Parathyroid adenoma (tissue), 2 donors: ENCODE measurements at regions not wholly inside any gene's neighbourhood (a gene's known extent, or its start where the extent isn't known, plus 50 kb on each side); places are given as distances from the start of the nearest gene placed in this dataset.

ENCODE experiments used
- H2AFZ ChIP-seq: fragments of 300-600 bp; sonication (generic); one replicate; pipeline ENCODE4 v1.7.0; 2017; ENCODE audit warnings: antibody characterized with exemption, mild to moderate bottlenecking
- H3K27ac ChIP-seq: fragments of 300-600 bp; sonication (generic); one replicate; pipeline ENCODE4 v1.7.0; 2017
- H3K27me3 ChIP-seq: fragments of 300-600 bp; sonication (generic); one replicate; pipeline ENCODE4 v1.7.0; 2017; ENCODE audit warnings: low read length; ENCODE audit not compliant: control insufficient read depth, insufficient read depth
- H3K36me3 ChIP-seq: fragments of 300-600 bp; sonication (generic); one replicate; pipeline ENCODE4 v1.7.0; 2017; ENCODE audit warnings: low read length; ENCODE audit not compliant: control insufficient read depth, insufficient read depth
- H3K4me1 ChIP-seq: fragments of 300-600 bp; sonication (generic); one replicate; pipeline ENCODE4 v1.7.0; 2017; ENCODE audit warnings: control low read depth
- H3K4me2 ChIP-seq: fragments of 300-600 bp; sonication (generic); one replicate; pipeline ENCODE4 v1.7.0; 2017; ENCODE audit warnings: low read length
- H3K4me3 ChIP-seq: fragments of 300-600 bp; sonication (generic); one replicate; pipeline ENCODE4 v1.7.0; 2017; ENCODE audit warnings: low read depth, low read length
- H3K79me2 ChIP-seq: fragments of 300-600 bp; sonication (generic); one replicate; pipeline ENCODE4 v1.7.0; 2017; ENCODE audit warnings: control low read depth
- H3K9ac ChIP-seq: fragments of 300-600 bp; sonication (generic); one replicate; pipeline ENCODE4 v1.7.0; 2017; ENCODE audit warnings: mild to moderate bottlenecking
- H3K9me3 ChIP-seq: fragments of 300-600 bp; sonication (generic); one replicate; pipeline ENCODE4 v1.7.0; 2017; ENCODE audit warnings: low read length; ENCODE audit not compliant: control insufficient read depth
- CTCF ChIP-seq: fragments of 300-600 bp; sonication (generic); IDR thresholded peaks from one replicate; pipeline ENCODE4 v1.7.0; 2017; ENCODE audit warnings: antibody characterized with exemption, mild to moderate bottlenecking
- donor health status: primary hyperparathyroidism.

- Histone ChIP-seq H3K4me3 (no peak overlapping the region), H3K9ac (no peak overlapping the region), H3K4me2 (no peak overlapping the region), H3K27ac (no peak overlapping the region), H3K27me3 (no peaks in the 10 kb centered on the region), H3K4me1 (no peaks in the 10 kb centered on the region), H3K9me3 (no peaks in the 10 kb centered on the region), H3K36me3 (no peaks in the 10 kb centered on the region), H2AFZ (no peak overlapping the region), H3K79me2 (no peaks in the 10 kb centered on the region)
- TF ChIP-seq CTCF, result no peak
Observed at GRCh38 chr6:45818655-45819054, 197.0 kb downstream of the CLIC5 start.

GRCh38 chr6:45816674-45817297 is 198.9 kb downstream of the CLIC5 start:
- Histone ChIP-seq H3K36me3 (no peaks in the 10 kb centered on the region), H2AFZ (no peak overlapping the region), H3K27me3 (no peaks in the 10 kb centered on the region), H3K9ac (no peak overlapping the region), H3K4me3 (no peak overlapping the region), H3K4me2 (no peak overlapping the region), H3K27ac (no peak overlapping the region), H3K4me1 (no peaks in the 10 kb centered on the region), H3K9me3 (no peaks in the 10 kb centered on the region), H3K79me2 (no peaks in the 10 kb centered on the region)
- TF ChIP-seq CTCF, result no peak

DNA sequence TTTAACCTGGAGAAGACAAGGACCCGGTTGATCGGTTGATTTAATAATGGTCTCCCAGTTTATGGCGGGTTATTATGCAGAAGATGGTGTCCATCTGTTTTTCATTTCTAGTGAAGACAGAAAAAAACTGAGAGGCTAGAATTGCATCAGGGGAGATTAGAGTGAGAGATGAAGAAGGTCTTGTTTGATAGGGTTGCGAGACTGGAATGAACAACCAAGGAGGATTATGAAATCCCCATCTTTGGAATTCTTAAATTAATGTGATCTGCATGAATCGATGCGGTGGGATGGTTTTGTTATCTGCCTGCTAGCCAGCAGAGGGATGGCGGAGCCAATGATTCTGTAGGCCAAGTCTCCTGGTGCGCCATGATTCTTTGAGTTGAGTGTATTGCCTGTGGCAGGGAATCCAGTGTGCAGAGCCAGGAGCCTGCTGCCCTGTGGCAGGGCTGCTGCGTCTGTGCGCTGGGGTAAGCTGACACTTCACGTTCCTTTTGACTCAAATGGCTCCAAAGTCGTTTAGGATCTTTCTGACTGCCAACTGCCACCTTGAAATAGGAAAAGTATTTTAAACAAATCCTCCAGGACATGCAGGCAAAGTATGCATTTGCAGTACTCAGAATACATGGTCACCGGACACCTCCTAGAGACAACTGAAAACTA is 200.1 kb downstream of the CLIC5 start:
- no peaks in the 10 kb centered on the region for H3K4me1 ChIP-seq
- H3K9me3 ChIP-seq, result no peaks in the 10 kb centered on the region
- H3K4me3 ChIP-seq, result no peak overlapping the region
- no peak overlapping the region for H2AFZ ChIP-seq
- no peak overlapping the region for H3K9ac ChIP-seq
- no peaks in the 10 kb centered on the region for H3K79me2 ChIP-seq
- H3K27ac ChIP-seq, result no peak overlapping the region
- no peaks in the 10 kb centered on the region for H3K27me3 ChIP-seq
- no peak overlapping the region for H3K4me2 ChIP-seq
- TF ChIP-seq CTCF, result no peak
- H3K36me3 ChIP-seq, result no peaks in the 10 kb centered on the region

DNA sequence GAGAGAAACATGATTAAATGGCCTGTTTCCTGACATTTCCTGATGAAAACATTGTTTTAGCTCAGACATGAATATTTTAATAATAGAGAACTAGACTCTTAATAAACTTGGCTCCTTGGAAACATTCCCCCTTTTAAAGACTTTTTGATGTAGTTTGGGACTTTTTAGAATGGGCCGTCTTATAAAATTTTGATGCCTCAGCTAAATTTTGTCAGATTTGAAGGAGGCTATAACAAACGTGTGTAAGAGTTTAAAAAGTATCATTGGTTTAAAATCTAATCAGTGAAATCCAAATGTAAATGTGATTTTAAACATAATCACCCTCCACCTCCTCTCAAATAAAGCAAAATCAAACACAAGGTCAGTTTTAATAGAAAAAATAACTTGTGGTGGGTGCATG is 200.9 kb downstream of the CLIC5 start:
- Histone ChIP-seq H3K27me3 (no peaks in the 10 kb centered on the region), H3K4me3 (no peak overlapping the region), H3K4me1 (no peaks in the 10 kb centered on the region), H3K79me2 (no peaks in the 10 kb centered on the region), H3K9me3 (no peaks in the 10 kb centered on the region), H2AFZ (no peak overlapping the region), H3K27ac (no peak overlapping the region), H3K4me2 (no peak overlapping the region), H3K9ac (no peak overlapping the region), H3K36me3 (no peaks in the 10 kb centered on the region)
- no peak for TF ChIP-seq CTCF

DNA sequence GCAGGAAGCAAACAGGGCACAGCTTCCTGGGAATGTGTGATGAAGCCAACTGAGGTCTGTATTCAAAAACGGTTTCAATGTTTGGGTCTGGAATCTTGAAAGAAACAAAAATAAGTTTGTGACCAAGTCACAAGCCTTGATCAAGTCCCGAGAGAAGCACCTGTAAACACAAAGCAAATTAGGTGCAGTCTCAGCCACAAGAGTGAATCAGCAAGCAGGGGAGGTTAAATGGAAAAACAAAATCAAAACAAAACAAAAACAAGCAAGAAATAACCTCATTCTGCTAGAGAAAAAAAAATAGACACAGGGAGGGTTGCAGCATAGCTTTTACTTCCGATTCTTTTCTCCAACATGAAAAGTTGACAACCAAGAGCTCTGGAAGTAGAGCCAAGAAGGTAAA is 201.7 kb downstream of the CLIC5 start:
- H3K27me3 ChIP-seq, result no peaks in the 10 kb centered on the region
- no peak overlapping the region for H2AFZ ChIP-seq
- H3K9ac ChIP-seq, result no peak overlapping the region
- no peaks in the 10 kb centered on the region for H3K4me1 ChIP-seq
- H3K27ac ChIP-seq, result no peak overlapping the region
- no peak for TF ChIP-seq CTCF
- H3K4me2 ChIP-seq, result no peak overlapping the region
- no peak overlapping the region for H3K4me3 ChIP-seq
- no peaks in the 10 kb centered on the region for H3K9me3 ChIP-seq
- H3K79me2 ChIP-seq, result no peaks in the 10 kb centered on the region
- no peaks in the 10 kb centered on the region for H3K36me3 ChIP-seq
